ENCODE measurements at regions not wholly inside any gene's neighbourhood (a gene's known extent, or its start where the extent isn't known, plus 50 kb on each side); places are given as distances from the start of the nearest gene placed in this dataset.

GRCh38 chr9:129479631-129480011, 141.3 kb downstream of the C9orf50 start:
- Histone ChIP-seq H3K9ac (peak overlapping the region; percentile 11; the same call in 1 of the 2 replicates), H4K20me1 (ENCODE audit: insufficient read depth) (no peaks in the 10 kb centered on the region), H3F3A (ENCODE audit: insufficient read depth) (peaks cover 23% of the 10 kb centered on the region), H3K4me3 (no peak overlapping the region), H3K27me3 (replicated peaks; ENCODE audit: insufficient read depth) (no peaks in the 10 kb centered on the region), H3K4me2 (ENCODE audit: unreplicated experiment) (no peak overlapping the region), H3K36me3 (ENCODE audit: low read depth) (no peaks in the 10 kb centered on the region), H2AFZ (0 out of 2 replicates have a peak overlapping the region, but pooled peaks have one; percentile 21), H3K9me2 (ENCODE audit: insufficient read depth) (no peaks in the 10 kb centered on the region), H3K4me1 (ENCODE audit: insufficient read depth) (peaks cover 32% of the 10 kb centered on the region), H3K79me2 (ENCODE audit: insufficient read depth) (peaks cover 5% of the 10 kb centered on the region; the same call in 1 of the 2 replicates), H3K27ac (no peak overlapping the region), H3K9me3 (ENCODE audit: low read depth) (no peaks in the 10 kb centered on the region)
- WGBS, 2 experiments (ENCODE audit: low coverage in 1 of 2, low lambda C conversion rate in 2 of 2, missing lambda C conversion rate in 2 of 2), result 73 to 77% methylated on average over 7 of the region's 7 CpGs
- TF ChIP-seq EZH2phosphoT487 (IDR thresholded peaks at IDR 0.05; ENCODE audit: insufficient read depth, low read depth), result no peak
- TF ChIP-seq EZH2 (IDR thresholded peaks at IDR 0.05; ENCODE audit: insufficient read depth, poor library complexity, severe bottlenecking), result no peak
- DNase-seq, result no peak
- in situ Hi-C loops (cut with MboI), result loop anchor here (10.0 kb wide), 1 partner anchor 305 kb away; the partner anchor contains the start of gene IER5L

- in situ Hi-C loops (cut with MboI), result no loop called here
- H3K9me3 ChIP-seq (ENCODE audit: low read depth), result no peaks in the 10 kb centered on the region
- H3K9ac ChIP-seq, result no peak overlapping the region
- peaks cover 21% of the 10 kb centered on the region for H3F3A ChIP-seq (ENCODE audit: insufficient read depth)
- no peak overlapping the region for H3K27ac ChIP-seq
- DNase-seq, result no peak
- H2AFZ ChIP-seq, result 0 out of 2 replicates have a peak overlapping the region, but pooled peaks have one; percentile 21
- H4K20me1 ChIP-seq (ENCODE audit: insufficient read depth), result no peaks in the 10 kb centered on the region
- no peaks in the 10 kb centered on the region for H3K9me2 ChIP-seq (ENCODE audit: insufficient read depth)
- no peaks in the 10 kb centered on the region for H3K27me3 ChIP-seq (replicated peaks; ENCODE audit: insufficient read depth)
- H3K4me2 ChIP-seq (ENCODE audit: unreplicated experiment), result no peak overlapping the region
- TF ChIP-seq EZH2 (IDR thresholded peaks at IDR 0.05; ENCODE audit: insufficient read depth, poor library complexity, severe bottlenecking) (no peak), EZH2phosphoT487 (IDR thresholded peaks at IDR 0.05; ENCODE audit: insufficient read depth, low read depth) (no peak)
- peaks cover 31% of the 10 kb centered on the region for H3K4me1 ChIP-seq (ENCODE audit: insufficient read depth)
- no peak overlapping the region for H3K4me3 ChIP-seq
- no peaks in the 10 kb centered on the region; the same call in 1 of the 2 replicates for H3K79me2 ChIP-seq (ENCODE audit: insufficient read depth)
- H3K36me3 ChIP-seq (ENCODE audit: low read depth), result no peaks in the 10 kb centered on the region
- WGBS, 2 experiments (ENCODE audit: low coverage in 1 of 2, low lambda C conversion rate in 2 of 2, missing lambda C conversion rate in 2 of 2), result 75% methylated on average over 13 of the region's 13 CpGs
These were observed 141.8 kb downstream of the C9orf50 start for GRCh38 chr9:129478961-129479630.

- Histone ChIP-seq H3K4me2 (ENCODE audit: unreplicated experiment) (no peak overlapping the region), H3K4me1 (ENCODE audit: insufficient read depth) (peaks cover 30% of the 10 kb centered on the region), H3K9ac (no peak overlapping the region), H3K27ac (no peak overlapping the region), H3K9me2 (ENCODE audit: insufficient read depth) (no peaks in the 10 kb centered on the region), H3K79me2 (ENCODE audit: insufficient read depth) (no peaks in the 10 kb centered on the region), H2AFZ (no peak overlapping the region), H3K27me3 (replicated peaks; ENCODE audit: insufficient read depth) (no peaks in the 10 kb centered on the region), H4K20me1 (ENCODE audit: insufficient read depth) (no peaks in the 10 kb centered on the region), H3K9me3 (ENCODE audit: low read depth) (no peaks in the 10 kb centered on the region), H3K4me3 (no peak overlapping the region), H3F3A (ENCODE audit: insufficient read depth) (peaks cover 22% of the 10 kb centered on the region), H3K36me3 (ENCODE audit: low read depth) (no peaks in the 10 kb centered on the region)
- 81 to 94% methylated on average over 3 of the region's 3 CpGs for WGBS, 2 experiments (ENCODE audit: low coverage in 1 of 2, low lambda C conversion rate in 2 of 2, missing lambda C conversion rate in 2 of 2)
- TF ChIP-seq EZH2 (IDR thresholded peaks at IDR 0.05; ENCODE audit: insufficient read depth, poor library complexity, severe bottlenecking) (no peak), EZH2phosphoT487 (IDR thresholded peaks at IDR 0.05; ENCODE audit: insufficient read depth, low read depth) (no peak)
- in situ Hi-C loops (cut with MboI), result no loop called here
- no peak for DNase-seq
These were observed 142.4 kb downstream of the C9orf50 start for GRCh38 chr9:129478461-129478860.

- Histone ChIP-seq H4K20me1 (ENCODE audit: insufficient read depth) (no peaks in the 10 kb centered on the region), H3F3A (ENCODE audit: insufficient read depth) (peaks cover 20% of the 10 kb centered on the region), H3K9me3 (ENCODE audit: low read depth) (no peaks in the 10 kb centered on the region), H3K27ac (no peak overlapping the region), H3K27me3 (replicated peaks; ENCODE audit: insufficient read depth) (no peaks in the 10 kb centered on the region), H3K9me2 (ENCODE audit: insufficient read depth) (no peaks in the 10 kb centered on the region), H3K79me2 (ENCODE audit: insufficient read depth) (no peaks in the 10 kb centered on the region), H3K9ac (no peak overlapping the region), H3K4me1 (ENCODE audit: insufficient read depth) (peaks cover 29% of the 10 kb centered on the region), H3K4me2 (ENCODE audit: unreplicated experiment) (no peak overlapping the region), H3K4me3 (no peak overlapping the region), H3K36me3 (ENCODE audit: low read depth) (no peaks in the 10 kb centered on the region), H2AFZ (no peak overlapping the region)
- peak; percentile 50 for DNase-seq
- in situ Hi-C loops (cut with MboI), result no loop called here
- WGBS, 2 experiments (ENCODE audit: low coverage in 1 of 2, low lambda C conversion rate in 2 of 2, missing lambda C conversion rate in 2 of 2), result 84% methylated on average over 17 of the region's 17 CpGs
- TF ChIP-seq EZH2 (IDR thresholded peaks at IDR 0.05; ENCODE audit: insufficient read depth, poor library complexity, severe bottlenecking) (no peak), EZH2phosphoT487 (IDR thresholded peaks at IDR 0.05; ENCODE audit: insufficient read depth, low read depth) (no peak)
These were observed 143.9 kb downstream of the C9orf50 start for GRCh38 chr9:129476821-129477611.

Measured in GM23248 (cell line).